Suppressor macrophage treated with lipopolysaccharide for 1 hour (primary cell): ENCODE measurements at regions not wholly inside any gene's neighbourhood (a gene's known extent, or its start where the extent isn't known, plus 50 kb on each side); places are given as distances from the start of the nearest gene placed in this dataset.
"Not testable (repeated sequence)": the region's sequence is repeated elsewhere in the genome, so short reads cannot be mapped to it uniquely, and the experiment has no call there.

Experiments used
- DNase-seq, 3 donors: peaks; one replicate each; pipeline ENCODE4 v3.0.0-alpha.2; 2020 to 2022

GRCh38 chr7:131933219-131933618, 376.8 kb upstream of the PODXL start:
- not testable (repeated sequence) for DNase-seq

DNA sequence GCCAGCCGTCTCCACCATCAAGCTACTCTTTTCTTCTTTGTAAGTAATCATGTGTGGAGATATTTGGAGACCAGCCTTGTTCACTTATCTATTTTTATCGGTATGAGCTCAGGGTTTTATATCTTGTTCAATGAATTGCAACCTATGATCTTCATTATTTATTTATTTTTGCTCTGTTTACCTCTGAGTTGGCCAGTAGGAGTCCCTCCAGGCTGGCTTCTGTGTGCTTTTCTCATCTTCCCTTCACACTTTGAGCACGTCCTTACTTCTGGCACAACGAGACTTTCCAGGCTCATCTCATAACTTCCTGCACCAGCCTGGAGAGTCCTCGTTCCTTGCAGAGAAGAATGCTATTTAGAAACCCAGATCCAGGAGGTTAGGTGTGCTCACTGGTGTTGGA, 375.8 kb upstream of the PODXL start:
- DNase-seq = no peak

DNA sequence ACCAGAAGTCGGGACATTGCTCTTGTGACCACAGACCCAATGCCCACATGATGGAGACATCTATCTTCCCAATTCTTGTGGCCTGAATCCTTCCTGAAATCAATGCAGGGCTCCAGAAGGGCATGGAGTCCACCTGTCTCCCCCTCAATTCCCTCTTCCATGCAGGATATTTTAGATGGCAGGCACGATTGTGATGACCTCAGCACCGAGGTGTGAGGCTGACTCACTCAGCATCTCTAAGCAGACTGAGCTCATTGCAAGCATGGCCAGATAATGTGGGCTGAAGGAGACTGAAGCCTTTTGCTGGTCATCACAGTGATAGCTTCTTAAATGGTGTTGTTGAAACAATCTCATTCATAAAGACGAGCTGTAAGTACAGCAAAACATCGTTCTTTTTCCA, 374.9 kb upstream of the PODXL start:
- DNase-seq = no peak

DNA sequence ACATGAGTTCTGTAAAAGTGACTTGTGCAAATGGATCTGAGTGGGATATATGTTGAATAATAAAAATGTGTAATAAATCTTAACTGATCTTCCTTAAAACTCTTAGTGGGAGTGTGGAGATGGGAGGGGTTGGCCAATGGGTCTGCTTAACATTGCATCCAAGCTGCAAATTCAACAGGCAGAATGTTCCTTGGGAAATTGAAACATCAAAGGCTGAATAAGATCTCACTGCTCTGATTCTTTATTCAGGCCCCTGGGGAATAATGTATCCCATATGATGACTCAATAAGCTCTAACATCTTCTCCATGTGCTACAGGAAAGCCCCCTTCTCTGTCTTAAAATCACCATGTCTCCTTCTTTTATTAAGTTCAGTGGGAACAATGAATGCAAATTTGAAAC, 373.2 kb upstream of the PODXL start:
- no peak for DNase-seq

- no peak for DNase-seq
These were observed 371.5 kb upstream of the PODXL start for GRCh38 chr7:131927770-131928423.

GRCh38 chr7:131925636-131926035, 369.2 kb upstream of the PODXL start:
- DNase-seq = no peak

DNA sequence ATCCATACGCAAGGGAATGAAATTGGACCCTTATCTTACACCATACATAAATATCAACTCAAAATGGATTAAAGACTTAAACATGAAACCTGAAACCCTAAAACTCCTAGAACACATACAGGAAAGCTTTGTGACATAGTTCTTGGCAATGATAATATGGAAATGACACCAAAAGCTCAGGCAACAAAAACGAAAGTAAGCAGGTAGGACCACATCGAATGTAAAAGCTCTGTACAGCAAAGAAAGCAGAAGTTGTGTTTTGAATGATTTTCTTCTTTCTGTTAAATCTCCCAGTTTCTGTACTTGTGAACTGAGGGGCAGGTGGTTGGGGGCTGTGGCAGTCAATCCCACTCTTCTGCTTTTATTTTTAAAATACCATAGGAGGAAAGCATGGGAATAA, 368.4 kb upstream of the PODXL start:
- DNase-seq = no peak

GRCh38 chr7:131922948-131923347, 366.5 kb upstream of the PODXL start:
- DNase-seq = not testable (repeated sequence)

DNA sequence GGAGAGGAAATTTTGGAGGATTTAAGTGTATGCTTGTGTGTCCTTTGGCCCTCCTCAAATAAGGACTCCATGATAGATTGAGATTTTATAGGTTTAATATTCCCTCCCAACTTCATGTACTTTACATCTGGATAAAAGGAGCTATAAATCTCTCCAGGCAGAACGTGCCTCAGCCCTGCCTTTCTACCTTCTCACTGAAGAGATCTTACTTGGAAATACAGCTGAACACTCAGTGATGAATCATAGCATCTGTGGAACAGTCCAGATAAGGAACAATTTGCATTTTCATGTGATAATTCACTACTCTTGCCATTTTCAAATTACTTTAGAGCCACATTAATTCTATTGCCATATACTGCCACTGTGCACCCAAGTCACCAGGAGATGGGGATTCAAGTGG, 364.6 kb upstream of the PODXL start:
- DNase-seq = no peak

- no peak for DNase-seq
These were observed 363.7 kb upstream of the PODXL start for GRCh38 chr7:131919920-131920709.

- no peak for DNase-seq
These were observed 354.7 kb upstream of the PODXL start for GRCh38 chr7:131911112-131911511.

- DNase-seq = no peak
These were observed 352.8 kb upstream of the PODXL start for GRCh38 chr7:131909151-131909768.

DNA sequence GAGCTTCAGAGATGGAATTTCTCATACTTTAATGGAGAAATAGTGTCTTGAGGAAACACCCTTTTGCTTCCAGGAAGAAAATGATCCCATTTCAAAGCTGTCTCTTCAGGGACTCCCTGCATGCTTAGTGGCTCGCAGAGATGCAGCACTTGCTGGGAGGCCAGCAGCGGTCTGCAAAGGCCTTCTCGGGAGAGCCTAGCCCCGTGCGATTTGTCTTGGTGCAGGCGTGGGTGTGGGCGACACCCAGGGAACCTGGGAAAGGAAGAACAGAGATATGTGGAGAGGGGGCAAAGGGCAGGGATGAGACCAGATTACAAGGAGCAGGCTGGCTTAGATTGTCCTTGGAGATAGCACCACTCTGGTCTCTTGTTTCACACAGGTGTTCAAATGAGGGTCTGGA, 352.3 kb upstream of the PODXL start:
- DNase-seq = no peak

GRCh38 chr7:131905471-131905973, 349.1 kb upstream of the PODXL start:
- no peak for DNase-seq

GRCh38 chr7:131904760-131905327, 348.4 kb upstream of the PODXL start:
- no peak for DNase-seq

DNA sequence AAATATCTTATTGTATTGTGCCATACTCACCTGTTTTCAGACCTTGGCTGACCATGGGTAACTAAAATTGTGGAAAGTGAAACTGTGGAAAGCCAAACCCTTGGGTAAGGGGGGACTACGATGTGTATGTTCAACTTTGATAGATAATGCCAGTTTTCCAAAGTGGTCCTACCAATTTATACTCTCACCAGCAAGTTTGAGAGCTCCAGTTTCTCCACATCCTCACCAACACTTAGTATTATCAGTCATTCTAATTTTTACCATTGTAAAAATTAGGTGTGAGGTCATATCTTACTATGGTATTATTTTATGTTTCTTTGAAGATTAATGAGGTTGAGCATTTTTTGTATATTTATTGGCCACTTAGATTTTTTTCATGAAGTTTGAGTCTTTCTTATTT, 346.9 kb upstream of the PODXL start:
- DNase-seq = no peak

DNA sequence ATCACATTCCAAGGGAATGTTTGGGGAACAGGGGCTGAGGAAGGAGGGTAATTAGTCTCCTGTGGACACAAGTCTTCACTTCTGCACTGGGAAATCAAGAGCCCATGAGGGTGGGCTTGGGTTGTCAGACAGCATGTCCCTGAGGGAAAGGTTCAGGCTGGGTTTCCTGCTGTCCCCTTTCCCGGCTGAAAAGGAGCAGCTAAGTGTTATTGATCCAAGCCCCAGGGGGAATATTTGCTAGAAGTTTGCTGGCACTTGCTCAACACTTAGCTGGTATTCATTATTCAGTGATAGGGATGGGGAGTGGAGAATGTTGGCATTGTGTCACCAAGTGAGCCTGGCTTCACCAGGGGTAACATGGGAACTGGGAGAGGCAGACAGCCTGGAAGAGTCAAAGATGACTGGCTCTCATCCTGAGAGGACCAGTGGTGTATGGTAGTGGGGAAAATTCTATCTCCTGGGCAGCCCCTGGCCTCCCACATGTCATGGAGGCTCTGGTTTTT, 344.4 kb upstream of the PODXL start:
- no peak for DNase-seq

- peak in 1 of 3 donors; percentile 3 for DNase-seq
These were observed 343.0 kb upstream of the PODXL start for GRCh38 chr7:131899271-131900030.

DNA sequence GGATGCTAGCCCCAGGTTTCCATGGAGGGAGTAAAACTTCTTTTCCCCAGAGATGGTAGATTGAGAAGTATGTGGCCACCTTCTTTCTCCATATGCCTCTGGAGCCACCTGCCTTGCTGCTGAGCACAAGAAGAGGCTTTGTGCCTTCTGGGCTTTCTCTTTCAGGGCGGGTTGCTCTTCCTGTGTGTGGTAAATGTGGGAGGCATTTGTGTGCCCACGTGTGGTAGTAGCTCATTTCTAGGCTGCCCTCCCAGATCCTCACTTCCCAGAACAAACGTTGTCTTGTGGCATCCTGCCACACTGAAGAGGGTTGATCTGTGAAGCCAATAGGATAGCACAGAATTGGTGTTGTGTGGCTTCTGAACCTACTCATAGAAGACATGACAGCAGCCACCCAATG, 342.0 kb upstream of the PODXL start:
- peak; percentile 11 to 38 (median 25) for DNase-seq

GRCh38 chr7:131897790-131898165, 341.4 kb upstream of the PODXL start:
- DNase-seq = no peak

GRCh38 chr7:131897016-131897789, 340.8 kb upstream of the PODXL start:
- peak in 1 of 3 donors; percentile 18 for DNase-seq
